Calu3 (cell line): ENCODE measurements at regions not wholly inside any gene's neighbourhood (a gene's known extent, or its start where the extent isn't known, plus 50 kb on each side); places are given as distances from the start of the nearest gene placed in this dataset.
"Not testable (repeated sequence)": the region's sequence is repeated elsewhere in the genome, so short reads cannot be mapped to it uniquely, and the experiment has no call there.

Source experiments
- BruUV-seq: library from RNA; stranded (reverse); fragments of 400-500 nt; replicated peaks from 2 replicates; lab custom pipeline; 2021; lab: Mats Ljungman, UMichigan
- CTCF ChIA-PET: fragments of 300-600 bp; sonication (Branson Sonifier 250); formaldehyde crosslinking; loops from one replicate; lab custom pipeline; 2022; ENCODE audit warnings: antibody characterized with exemption; lab: Charles Lee
- DNase-seq: peaks from one replicate; pipeline ENCODE4 v3.0.0; 2022
- H3K27ac Mint-ChIP-seq: one replicate; pipeline ENCODE4 v1.8.0; 2022; ENCODE audit warnings: mixed read lengths; ENCODE audit not compliant: unreplicated experiment
- H3K27me3 Mint-ChIP-seq: one replicate; pipeline ENCODE4 v1.8.0; 2022; ENCODE audit warnings: mixed read lengths; ENCODE audit not compliant: unreplicated experiment
- H3K36me3 Mint-ChIP-seq: one replicate; pipeline ENCODE4 v1.8.0; 2022; ENCODE audit warnings: mild to moderate bottlenecking, moderate library complexity, mixed read lengths; ENCODE audit not compliant: insufficient read depth, unreplicated experiment
- H3K4me1 Mint-ChIP-seq: one replicate; pipeline ENCODE4 v1.8.0; 2022; ENCODE audit warnings: mild to moderate bottlenecking, low read depth, mixed read lengths; ENCODE audit not compliant: unreplicated experiment
- H3K4me3 Mint-ChIP-seq: one replicate; pipeline ENCODE4 v1.8.0; 2022; ENCODE audit warnings: mild to moderate bottlenecking, low read depth, moderate library complexity, mixed read lengths; ENCODE audit not compliant: unreplicated experiment
- H3K9me3 Mint-ChIP-seq: one replicate; pipeline ENCODE4 v1.8.0; 2022; ENCODE audit warnings: low read depth, mixed read lengths; ENCODE audit not compliant: unreplicated experiment
- CTCF ChIP-seq: fragments of 200-600 bp; IDR thresholded peaks from one replicate; pipeline ENCODE4 v1.8.0; 2022; ENCODE audit warnings: antibody characterized with exemption; ENCODE audit not compliant: unreplicated experiment
- intact Hi-C: fragments of 100-400 bp; cut with micrococcal nuclease; formaldehyde crosslinking; loops from one replicate; pipeline ENCODE4 v1.10.0; 2022; ENCODE audit not compliant: unreplicated experiment

DNA sequence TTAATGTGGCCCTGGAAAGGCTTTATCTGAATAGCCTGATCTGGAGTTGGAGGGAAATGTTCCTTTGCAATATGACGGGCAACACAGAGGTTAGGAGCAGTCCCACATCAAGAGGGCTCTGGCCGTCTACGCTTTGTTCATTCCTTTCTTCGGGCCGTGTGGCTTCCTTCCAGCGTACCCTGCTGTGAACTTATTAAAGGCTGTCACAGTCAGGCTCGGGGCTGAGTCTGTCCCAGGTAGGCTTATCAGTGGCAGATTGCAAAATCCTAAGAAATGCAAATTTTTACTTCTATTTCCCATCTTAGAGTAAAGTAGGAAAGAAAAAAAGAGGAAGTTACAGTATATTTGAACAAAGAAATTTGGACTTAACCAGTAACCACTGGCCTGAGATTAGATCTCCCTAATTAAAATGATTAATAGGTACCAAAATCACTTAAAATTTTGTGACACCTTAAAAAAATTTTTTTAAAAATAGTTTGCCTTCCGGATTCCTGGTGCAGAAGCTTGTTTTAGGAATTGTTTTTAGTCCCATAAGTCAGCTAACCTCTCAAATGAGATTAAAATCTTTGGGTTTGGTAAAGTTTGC lies 453.1 kb upstream of the MKI67 start:
- H3K4me3 Mint-ChIP-seq, result no peak overlapping the region
- H3K4me1 Mint-ChIP-seq, result no peaks in the 10 kb centered on the region
- H3K27me3 Mint-ChIP-seq, result no peaks in the 10 kb centered on the region
- H3K36me3 Mint-ChIP-seq, result no peaks in the 10 kb centered on the region
- no TSS peak for BruUV-seq
- CTCF ChIA-PET, result no interaction called here
- intact Hi-C loops, result no loop called here
- DNase-seq, result no peak
- TF ChIP-seq CTCF, result no peak
- H3K9me3 Mint-ChIP-seq, result peaks cover 4% of the 10 kb centered on the region
- H3K27ac Mint-ChIP-seq, result no peak overlapping the region

DNA sequence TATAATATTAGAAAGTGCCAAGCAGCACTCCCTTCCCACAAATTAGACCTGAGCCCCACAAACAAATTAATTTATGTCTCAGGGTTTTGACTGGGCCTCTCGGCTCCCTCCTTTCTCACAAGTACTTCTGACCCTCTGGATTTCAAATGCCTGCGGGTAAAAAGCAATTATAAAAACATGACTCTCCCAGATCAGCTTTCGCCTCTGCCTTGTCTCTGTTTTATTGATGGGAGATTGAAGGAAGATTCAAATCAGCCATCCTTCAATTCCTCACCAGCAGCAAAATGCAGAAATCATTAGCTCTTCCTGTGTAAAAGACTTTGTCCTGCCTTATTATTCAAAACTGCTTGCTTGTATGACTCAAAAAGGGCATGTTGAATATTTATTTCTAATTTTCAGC lies 453.7 kb upstream of the MKI67 start:
- CTCF ChIA-PET, result no interaction called here
- BruUV-seq, result no TSS peak
- Mint-ChIP-seq H3K9me3 (peaks cover 4% of the 10 kb centered on the region), H3K27ac (no peak overlapping the region), H3K4me3 (no peak overlapping the region), H3K4me1 (no peaks in the 10 kb centered on the region), H3K36me3 (no peaks in the 10 kb centered on the region), H3K27me3 (no peaks in the 10 kb centered on the region)
- intact Hi-C loops, result no loop called here
- DNase-seq, result no peak
- no peak for TF ChIP-seq CTCF

GRCh38 chr10:128583125-128583524 lies 456.9 kb upstream of the MKI67 start:
- H3K27ac Mint-ChIP-seq, BruUV-seq, H3K27me3 Mint-ChIP-seq, H3K9me3 Mint-ChIP-seq, H3K4me3 Mint-ChIP-seq, H3K36me3 Mint-ChIP-seq, intact Hi-C loops, CTCF ChIA-PET, H3K4me1 Mint-ChIP-seq, DNase-seq: not testable (repeated sequence)

GRCh38 chr10:128586599-128586998 lies 460.4 kb upstream of the MKI67 start:
- H3K4me3 Mint-ChIP-seq, H3K4me1 Mint-ChIP-seq, BruUV-seq, CTCF ChIA-PET, DNase-seq, H3K27ac Mint-ChIP-seq, intact Hi-C loops, H3K36me3 Mint-ChIP-seq, H3K27me3 Mint-ChIP-seq, H3K9me3 Mint-ChIP-seq: not testable (repeated sequence)

DNA sequence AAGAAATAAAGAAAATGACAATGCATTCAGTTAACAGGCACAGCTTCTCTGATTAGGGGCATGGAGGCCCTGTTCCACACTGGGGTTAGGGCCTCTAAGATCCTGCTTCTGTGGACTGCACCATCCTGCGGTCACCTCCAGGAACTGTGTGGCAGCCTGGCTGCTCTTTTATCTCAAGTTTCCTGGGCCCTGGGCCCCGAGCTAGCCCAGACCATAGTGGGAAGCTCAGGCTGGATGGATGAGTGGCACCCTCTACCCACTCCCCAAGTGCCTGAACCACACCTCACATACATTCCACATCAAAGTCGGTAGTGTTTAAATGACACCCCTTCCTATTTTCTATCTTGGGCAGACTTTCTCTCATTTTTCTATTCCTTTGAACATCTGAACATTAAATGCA lies 461.5 kb upstream of the MKI67 start:
- no peak overlapping the region for H3K4me3 Mint-ChIP-seq
- intact Hi-C loops, result no loop called here
- peaks cover 4% of the 10 kb centered on the region for H3K9me3 Mint-ChIP-seq
- DNase-seq, result no peak
- no peak for TF ChIP-seq CTCF
- no peaks in the 10 kb centered on the region for H3K36me3 Mint-ChIP-seq
- H3K27me3 Mint-ChIP-seq, result no peaks in the 10 kb centered on the region
- no peak overlapping the region for H3K27ac Mint-ChIP-seq
- H3K4me1 Mint-ChIP-seq, result no peaks in the 10 kb centered on the region
- BruUV-seq, result no TSS peak
- CTCF ChIA-PET, result no interaction called here
